ENCODE measurements at regions not wholly inside any gene's neighbourhood (a gene's known extent, or its start where the extent isn't known, plus 50 kb on each side); places are given as distances from the start of the nearest gene placed in this dataset.

DNA sequence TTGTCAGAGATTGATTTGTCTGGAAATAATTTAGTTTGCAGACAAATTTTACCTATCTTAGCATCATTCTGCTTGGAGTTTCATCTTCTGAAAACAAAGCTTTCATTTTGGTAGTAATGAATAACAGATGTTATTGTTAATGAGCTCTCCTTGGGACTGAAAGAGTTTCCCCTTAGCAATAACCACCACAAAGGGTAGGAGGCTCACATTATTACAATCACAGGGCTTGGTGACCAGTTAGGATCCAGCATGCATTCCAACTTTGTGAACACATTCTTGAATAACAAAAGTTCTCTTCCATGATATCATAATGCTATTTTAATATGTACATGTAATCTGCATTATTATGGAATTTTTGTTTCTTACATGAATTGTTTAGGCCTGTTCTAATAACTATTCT lies 148.8 kb upstream of the VWC2 start:
- TF ChIP-seq CTCF (IDR thresholded peaks at IDR 0.05 in 8 of 11, conservative IDR thresholded peaks at IDR 0.05 in 3 of 11) (no peak), POLR2A (IDR thresholded peaks at IDR 0.05) (no peak)

Data from spleen (tissue), 7 donors.